HG03520 (cell line): ENCODE measurements at regions not wholly inside any gene's neighbourhood (a gene's known extent, or its start where the extent isn't known, plus 50 kb on each side); places are given as distances from the start of the nearest gene placed in this dataset.

Experiments
- ATAC-seq: cut with Tn5 transposase; IDR thresholded peaks from one replicate; pipeline ENCODE4 v1.9.1; 2021; ENCODE audit warnings: mild to moderate bottlenecking, moderate library complexity; ENCODE audit not compliant: unreplicated experiment

DNA sequence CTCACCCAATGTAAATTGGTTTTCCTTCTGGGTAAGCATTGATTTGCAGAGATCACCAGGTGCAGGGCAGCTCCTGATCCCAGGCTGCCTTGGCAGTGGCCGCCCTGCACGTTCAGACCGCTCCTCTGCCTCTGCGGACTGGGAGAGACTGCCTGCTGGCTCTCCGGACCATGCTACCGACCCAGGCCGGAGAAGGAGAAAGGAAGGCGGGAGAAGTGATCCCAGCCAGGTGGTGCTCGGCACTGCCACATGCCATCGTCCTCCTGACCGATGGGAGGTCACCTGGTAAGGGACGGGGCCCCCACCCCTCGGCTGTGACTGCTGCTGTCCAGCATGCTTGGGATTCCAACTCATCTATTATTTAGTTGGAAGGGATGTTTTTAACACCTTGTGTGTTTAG, 108.1 kb upstream of the POU3F3 start:
- no peak for ATAC-seq

DNA sequence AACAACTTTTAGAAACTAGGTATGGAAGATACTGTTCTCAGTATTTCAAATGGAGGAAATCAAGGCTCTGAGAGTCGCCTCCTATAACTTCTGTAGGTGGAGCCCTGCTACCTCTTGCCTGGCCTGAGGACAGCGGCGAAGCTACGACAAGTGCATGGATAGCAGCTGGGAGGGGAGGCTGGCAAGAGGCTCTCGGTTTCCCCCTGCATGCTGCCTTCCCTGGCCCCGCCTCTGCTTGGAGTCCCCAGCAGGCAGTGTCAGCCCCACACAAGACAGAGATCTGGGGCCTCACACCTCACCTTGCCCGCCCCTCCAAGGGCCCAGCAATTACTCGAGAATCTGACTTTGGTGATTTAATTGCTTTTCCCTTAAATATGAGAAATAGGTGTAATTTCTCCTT, 107.6 kb upstream of the POU3F3 start:
- no peak for ATAC-seq

DNA sequence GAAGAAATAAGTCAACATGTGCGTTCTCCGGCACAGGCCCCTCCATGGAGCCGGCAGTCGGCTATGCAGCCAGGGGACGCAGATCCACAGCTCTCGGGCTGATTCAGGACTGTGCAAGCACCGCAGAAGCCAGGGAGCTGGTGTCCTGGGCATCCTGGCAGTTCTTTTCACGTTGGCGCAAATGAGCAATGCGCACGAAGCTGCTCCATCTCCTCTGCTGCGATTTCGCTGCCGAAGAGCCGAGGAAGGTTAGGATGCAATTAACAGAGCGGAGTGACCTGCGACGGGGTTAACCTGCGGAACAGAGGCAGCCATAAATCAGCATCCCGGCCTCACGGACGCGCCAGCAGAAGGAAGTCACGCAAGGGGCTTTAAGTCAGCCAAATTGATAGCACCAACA, 107.1 kb upstream of the POU3F3 start:
- ATAC-seq = no peak

DNA sequence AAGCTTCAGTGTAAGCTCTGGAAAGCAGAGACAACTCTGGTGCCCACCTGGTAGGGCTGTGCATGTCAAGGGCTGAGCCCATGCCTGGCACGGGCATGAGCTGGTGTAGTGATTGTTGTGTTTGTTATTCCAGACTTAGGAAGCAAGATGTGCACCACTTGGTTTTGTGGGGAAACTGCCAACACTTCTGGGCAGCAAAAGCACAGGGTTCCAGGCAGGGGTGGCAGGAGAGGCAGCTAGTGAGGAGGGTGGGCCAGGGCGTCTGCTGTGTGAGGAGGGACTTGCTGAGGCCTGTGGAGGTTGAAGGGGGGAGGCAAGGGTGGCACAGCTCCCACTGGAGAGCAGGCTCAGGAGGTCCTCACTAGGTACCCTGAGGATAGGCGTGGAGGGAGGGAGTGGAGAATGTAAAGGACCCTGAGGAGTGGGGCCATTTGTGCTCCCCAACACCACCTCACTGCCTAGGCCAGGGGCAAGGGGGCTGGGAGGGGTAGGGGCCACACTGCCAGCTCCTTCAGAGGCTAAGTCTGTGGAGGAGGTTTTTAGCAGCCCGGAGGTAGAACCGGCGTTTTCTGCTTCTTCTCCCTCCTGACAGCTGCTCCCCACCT, 104.0 kb upstream of the POU3F3 start:
- ATAC-seq = no peak

DNA sequence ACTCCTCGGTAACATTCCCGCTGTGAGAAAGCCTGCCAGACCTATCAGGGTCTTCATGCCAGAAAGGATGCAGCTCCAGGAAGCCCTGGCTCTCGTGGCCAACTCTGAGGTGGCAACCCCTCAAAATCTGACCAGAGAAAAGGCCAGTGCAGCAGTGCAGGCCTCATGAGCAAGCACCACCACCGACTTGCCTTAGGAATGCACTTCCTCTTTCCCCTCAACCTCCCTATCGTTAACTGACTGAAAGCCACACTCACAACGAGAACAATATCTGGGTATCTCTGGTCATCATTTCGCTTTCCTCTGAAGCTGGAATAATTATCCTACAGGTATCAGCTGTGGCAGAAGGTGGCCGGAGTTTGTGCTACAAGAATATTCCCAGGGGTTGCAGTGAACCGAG, 101.4 kb upstream of the POU3F3 start:
- no peak for ATAC-seq

DNA sequence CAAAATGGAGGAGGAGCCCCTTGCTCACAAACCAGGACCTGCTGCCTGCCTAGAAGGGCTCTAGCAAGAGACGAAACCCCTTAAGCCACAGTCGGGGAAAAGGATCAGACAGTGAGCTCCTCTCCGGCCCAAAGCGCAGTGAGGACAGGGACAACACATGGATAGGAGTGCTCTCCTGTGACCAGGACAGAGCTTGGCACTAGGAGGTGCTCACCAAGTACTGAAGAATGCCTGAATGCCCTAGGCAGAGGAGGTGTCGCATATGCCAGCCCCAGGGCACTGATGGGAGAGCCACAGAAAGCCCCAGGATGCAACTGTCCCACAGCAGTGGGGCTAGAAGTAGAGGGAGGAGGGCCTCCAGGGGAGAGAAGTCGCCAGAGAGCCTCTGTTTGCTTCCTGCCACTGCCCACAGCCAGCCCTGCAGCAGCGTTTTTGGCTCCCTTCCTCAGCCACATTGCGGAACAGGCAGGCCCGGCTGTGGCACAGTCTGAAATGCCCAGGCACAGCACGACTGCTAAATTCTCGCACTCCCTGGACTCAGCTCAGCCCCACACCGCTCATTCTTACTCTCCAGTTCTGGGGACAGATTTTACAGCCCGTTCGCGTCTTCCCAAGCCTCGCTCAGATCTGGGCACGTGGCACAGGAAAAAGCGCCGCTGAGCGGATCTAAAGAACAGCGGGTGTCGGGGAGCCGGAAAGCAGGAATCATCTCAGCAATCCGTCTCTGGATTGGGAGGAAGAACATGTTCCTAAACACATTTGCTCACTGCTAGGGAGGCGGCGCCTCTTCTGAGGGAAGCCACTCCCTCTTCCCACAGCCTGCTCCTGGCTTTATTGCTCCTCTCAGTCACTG, 98.7 kb upstream of the POU3F3 start:
- no peak for ATAC-seq

DNA sequence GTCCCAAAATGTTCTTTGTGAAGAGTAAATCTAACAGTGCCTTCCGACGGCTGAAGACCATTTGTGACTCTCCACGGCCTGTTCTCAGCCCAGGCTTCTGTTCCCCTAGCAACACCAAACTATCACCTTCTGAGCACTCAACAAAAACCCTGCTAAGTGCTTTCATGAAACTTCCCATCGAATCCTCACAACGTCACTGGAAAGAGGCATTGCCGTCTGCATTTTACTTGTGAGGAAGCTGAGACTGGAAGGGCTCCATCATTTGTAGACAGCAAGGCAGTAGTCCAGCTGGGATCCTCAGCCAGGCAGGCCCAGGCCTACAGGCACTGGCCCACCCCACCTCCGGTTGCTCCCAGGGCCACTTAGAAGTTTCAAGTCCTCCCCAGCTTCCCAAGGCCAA, 97.8 kb upstream of the POU3F3 start:
- ATAC-seq = no peak

DNA sequence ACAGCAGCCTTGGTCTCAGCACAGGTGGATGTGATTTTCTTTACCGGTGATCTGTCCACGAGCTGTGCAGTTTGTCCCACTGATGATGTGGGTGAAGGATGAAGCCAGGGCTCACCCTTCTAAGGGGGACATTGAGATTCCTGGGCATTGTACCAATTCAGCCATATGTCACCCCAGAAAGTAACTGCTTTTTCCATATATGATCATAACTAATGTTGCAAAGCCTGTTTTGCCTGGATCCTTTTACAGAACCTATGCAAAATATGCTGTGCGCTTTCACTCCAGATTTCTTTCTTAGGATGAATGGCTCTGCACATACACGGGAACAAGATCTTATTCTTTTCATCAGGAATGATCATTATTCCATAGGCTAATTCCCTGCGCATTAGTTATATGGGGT, 96.9 kb upstream of the POU3F3 start:
- ATAC-seq = no peak

DNA sequence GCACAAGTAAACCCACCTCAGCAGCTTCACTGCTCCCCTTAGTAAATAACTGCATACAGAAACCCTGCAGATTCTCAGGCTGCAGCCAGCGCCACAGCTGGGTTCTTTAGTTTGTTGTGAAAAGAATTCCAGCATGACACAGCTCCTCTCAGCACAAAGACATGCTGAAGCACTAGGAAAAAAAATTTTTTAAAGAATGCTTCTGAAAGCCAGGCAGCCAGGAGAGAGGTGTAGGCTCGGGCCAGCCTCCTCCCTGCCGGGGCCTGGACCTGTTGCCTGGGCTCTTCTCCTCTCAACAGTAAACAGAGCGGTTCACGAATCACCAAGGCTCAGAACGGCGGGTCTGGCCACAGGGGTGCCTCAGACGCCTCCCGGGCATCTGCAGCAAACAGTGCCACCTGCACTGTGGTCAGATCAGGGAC, 95.7 kb upstream of the POU3F3 start:
- no peak for ATAC-seq

DNA sequence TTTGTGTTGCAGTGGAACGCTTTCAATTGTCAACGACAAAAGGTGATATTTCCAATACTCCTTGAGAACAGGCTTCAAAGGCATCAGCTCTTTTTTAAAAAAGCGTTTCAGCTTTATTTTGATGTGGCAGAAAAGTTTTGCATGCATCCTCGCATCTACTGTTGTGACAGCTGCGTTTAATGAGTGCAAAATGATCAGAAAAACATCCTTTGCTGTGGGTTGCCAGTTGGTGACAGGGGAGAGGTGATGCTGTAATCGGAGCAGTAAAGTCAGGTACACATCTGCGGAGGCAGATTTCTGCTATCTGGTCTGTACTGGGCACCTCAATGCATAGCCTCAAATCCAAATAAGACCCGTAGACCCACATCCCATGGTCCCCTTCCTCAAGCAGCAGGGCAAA, 91.9 kb upstream of the POU3F3 start:
- ATAC-seq = no peak

DNA sequence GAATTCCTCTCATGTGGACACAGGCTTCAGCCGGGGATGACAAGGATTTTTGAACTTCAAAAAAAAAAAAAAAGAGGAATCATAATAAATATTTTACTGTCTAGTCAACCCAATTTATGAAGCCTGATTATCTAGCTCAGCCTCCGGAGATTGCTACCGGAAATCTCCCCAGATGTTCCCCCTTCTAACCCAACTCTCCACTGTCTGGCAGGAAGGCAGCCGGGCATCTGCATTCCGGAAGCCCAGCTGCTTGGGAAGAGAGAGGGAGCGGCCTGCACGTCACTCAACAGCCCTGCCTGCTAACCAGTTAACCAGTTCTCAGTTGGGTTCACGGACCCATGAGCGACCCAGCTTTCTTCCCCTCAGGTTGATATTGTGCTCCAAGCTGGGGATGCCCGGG, 87.2 kb upstream of the POU3F3 start:
- no peak for ATAC-seq

DNA sequence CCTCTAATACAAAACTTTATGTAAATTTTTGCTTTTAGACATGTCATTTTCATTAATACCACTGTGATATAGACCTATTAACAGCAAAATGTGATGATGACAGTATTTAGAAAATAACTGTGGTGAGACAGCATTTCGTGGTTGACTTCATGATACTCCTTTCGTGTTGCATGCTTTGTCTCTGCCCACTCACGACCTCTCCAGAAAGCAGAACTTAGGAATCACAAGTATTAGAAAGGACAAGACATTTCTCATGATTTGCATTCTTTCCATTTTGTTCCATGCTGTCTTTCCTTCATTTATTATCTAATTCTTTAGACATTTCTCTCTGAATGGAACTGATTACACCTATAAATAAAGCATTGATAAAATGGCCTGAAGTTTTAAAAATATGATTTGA, 85.2 kb upstream of the POU3F3 start:
- no peak for ATAC-seq

DNA sequence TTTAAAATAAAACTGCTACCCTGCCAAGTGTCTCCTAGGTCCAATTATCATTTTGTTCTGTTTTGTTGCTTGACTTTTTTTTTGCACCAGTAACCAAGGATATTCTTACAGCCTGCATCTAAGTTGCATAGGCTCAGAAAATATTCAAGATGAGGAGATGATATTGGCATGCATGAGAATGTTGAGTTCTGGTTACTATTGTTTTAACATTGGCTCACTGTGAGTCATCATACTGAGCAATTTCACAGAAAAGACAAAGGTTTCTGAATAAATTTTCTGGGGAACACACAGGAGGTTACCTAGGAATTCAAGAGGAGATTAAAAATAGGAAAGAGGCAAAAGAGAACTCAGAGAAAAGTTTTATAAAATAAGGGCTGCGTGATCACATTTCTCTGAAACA, 84.8 kb upstream of the POU3F3 start:
- ATAC-seq = no peak

DNA sequence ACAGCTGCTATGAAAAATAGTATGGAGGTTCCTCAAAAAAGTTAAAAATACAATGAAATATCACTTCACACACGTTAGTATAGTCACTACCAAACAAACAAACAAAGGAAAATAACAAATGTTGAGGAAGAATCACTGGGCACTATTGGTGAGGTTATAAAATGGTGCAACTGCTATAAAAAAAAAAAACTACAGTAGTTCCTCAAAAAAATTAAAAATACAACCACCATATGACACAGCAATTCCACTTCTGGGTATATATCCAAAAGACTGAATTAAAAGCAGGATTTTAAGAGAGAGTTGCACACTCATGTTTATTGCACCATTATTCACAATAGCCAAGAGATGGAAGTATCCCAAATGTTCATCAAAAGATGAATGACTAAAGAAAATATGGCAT, 80.9 kb upstream of the POU3F3 start:
- ATAC-seq = no peak

DNA sequence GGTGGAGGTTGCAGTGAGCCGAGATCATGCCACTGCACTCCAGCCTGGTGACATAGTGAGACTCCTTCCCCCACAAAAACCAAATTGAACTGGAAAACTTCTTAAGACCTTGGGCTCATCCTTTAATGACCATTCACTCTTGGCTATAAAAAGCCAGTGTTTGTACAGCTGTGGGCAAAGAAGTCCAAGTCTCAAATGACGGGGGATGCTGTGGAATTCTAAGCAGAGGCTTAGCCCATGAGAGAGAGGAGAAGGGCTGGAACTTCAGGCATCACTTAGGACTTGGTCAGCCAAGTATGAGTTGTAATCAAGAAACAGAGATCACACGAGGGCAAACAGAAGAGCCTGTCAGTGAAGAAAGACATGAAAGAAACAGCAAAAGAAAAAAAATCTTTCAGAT, 79.3 kb upstream of the POU3F3 start:
- ATAC-seq = no peak

DNA sequence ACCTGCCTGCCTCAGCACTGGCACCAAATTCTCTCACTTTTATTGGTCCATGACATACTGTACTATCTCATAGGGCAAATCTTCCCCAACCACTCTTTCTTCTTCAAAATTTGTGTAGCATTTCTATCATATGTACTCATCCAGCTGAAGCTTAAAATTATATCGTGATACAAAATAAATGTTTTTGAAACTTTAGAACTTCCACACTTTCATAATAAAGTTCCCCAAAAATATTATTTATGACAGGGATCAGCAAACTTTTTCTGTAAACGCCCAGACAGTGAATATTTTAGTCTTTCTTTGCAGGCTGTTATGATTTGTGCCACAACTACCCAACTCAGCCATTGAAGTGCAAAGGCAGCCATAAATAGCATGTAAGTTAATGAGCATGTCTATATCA, 76.2 kb upstream of the POU3F3 start:
- ATAC-seq = no peak

DNA sequence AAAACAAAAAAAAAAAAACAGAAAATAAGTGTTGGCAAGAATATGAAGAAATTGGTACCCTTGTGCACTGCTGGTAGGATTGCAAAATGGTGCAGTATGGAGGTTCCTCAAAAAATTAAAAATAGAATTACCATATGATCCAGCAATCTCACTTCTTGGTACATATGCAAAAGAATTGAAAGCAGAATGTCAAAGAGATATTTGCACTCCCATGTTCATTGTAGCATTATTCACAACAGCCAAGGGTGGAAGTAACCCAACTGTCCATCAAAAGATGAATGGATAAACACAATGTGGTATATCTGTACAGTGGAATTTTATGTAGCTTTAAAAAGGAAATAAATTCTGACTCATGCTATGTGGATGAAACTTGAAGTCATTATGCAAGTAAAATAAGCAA, 72.8 kb upstream of the POU3F3 start:
- no peak for ATAC-seq

DNA sequence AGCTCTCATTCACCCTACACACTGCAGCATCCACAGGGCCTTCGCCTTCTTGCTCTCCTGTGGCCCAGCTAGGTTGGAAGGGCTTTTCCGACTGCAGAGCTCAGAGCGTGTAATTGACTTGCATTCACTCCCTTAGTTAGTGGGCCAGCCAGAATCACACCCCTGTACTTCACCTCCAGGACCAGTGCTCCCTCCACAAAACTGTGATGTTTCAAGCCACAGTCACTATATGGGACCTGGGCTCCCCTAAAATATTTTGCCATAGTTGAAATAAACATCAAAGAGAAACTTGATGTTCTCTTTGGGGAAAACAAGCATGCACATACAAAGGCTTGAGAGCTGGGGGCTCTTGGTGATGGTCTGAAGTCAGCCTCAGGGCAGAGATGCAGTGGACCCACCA, 69.7 kb upstream of the POU3F3 start:
- ATAC-seq = no peak

DNA sequence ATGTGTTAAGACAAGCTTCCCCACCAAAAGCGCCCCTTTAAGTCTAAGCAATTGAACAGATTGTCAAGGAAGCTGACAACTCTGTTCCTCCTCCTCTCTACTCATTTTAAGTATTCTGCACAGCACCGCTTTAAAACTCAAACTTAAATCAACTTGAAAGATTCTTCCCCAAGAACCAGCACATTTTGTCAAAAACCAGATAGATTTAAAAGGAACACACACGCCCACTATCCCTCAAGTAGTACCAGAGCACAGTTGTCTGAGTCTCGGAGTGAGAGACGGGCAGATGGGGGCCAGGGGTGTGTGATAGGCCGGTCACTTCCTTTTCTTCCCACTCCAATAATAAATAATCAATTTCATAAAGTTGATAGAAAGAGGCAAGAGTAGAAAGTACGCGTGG, 67.7 kb upstream of the POU3F3 start:
- ATAC-seq = no peak

DNA sequence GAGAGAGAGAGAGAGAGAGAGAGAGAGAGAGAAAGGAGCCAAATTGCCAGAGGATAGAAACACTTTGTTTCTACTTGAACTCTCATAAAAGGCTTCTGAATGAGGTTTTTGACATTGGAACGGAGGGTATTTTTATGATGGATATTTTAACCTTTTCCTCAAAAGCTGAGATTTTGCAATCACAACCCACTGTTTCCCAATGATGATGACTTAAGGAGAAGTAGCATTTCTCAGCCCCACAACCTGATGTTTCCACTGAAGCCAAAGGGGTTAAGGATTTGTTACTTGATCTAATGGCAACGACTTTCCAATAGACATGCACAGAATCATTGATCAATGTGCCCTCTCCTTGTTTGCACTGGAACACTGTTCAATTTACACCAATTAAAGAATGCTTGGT, 67.1 kb upstream of the POU3F3 start:
- ATAC-seq = no peak

DNA sequence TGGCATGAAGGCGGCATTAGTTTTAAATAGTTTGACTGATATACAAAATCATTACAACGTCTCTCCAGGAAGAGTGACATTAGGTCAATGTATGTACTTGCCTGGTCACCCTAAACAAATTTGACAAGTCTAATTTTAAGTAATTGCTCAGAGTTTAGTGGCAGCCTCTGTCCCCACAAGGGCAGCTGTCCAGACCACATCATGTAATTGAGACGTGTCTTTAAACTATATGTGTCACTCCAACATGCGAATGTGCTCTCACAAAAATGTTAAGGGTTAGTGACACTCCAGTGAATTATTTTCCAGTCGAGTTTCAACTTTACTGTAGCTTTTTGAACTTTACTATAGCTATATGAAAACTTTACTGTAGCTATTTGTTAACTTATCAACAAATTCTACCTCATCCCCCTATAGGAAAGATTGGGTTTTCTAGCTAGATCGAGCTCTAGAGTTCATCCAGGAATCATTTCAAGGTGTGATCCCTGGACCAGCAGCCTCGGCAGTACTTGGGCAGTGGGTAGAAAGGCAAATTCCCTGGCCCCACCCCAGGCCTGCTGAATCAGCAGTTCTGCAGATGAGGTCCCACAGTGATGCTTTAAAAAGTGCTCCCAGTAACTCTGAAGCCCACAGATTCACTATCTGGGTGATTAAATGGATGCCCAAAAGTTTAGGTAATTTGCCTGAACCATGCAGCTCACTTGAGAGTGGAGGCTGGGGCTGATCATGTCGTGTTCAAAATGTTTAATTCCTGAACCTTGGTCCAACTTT, 66.4 kb upstream of the POU3F3 start:
- no peak for ATAC-seq
